Spleen (tissue), 11 donors: ENCODE measurements at regions not wholly inside any gene's neighbourhood (a gene's known extent, or its start where the extent isn't known, plus 50 kb on each side); places are given as distances from the start of the nearest gene placed in this dataset.

ENCODE experiments used
- DNase-seq: peaks from one replicate; pipeline ENCODE4 v3.0.0-alpha.2; 2020
- H3K27ac ChIP-seq, 8 donors: fragments of 200-600 bp; sonication (generic) in 7 of 8; 1 replicate in 4 of 8; 2 replicates in 4 of 8; pipeline versions ENCODE4 v1.5.0 to v1.8.0; 2016 to 2021; ENCODE audit warnings: inconsistent platforms in 4 of 8, mild to moderate bottlenecking in 4 of 8, moderate library complexity in 1 of 8
- H3K27me3 ChIP-seq, 7 donors: fragments of 200-600 bp; sonication (generic) in 6 of 7; replicated peaks in 1 of 7; 1 replicate in 4 of 7; 2 replicates in 3 of 7; pipeline versions ENCODE4 v1.5.0 to v1.8.0; 2016 to 2021; ENCODE audit warnings: inconsistent platforms in 3 of 7, mild to moderate bottlenecking in 1 of 7
- H3K36me3 ChIP-seq, 6 donors: fragments of 200-600 bp; sonication (generic) in 5 of 6; 1 replicate in 4 of 6; 2 replicates in 2 of 6; pipeline versions ENCODE4 v1.5.0 to v1.8.0; 2016 to 2021; ENCODE audit warnings: inconsistent platforms in 2 of 6
- H3K4me1 ChIP-seq, 6 donors: fragments of 200-600 bp; sonication (generic) in 5 of 6; 1 replicate in 3 of 6; 2 replicates in 3 of 6; pipeline versions ENCODE4 v1.5.0 to v1.8.0; 2016 to 2021; ENCODE audit warnings: inconsistent platforms in 3 of 6
- H3K4me3 ChIP-seq, 8 donors: fragments of 200-600 bp; sonication (generic) in 7 of 8; 1 replicate in 4 of 8; 2 replicates in 4 of 8; pipeline versions ENCODE4 v1.5.0 to v1.8.0; 2016 to 2021; ENCODE audit warnings: inconsistent platforms in 4 of 8, mild to moderate bottlenecking in 4 of 8, moderate library complexity in 2 of 8
- H3K9me3 ChIP-seq, 8 donors: fragments of 200-600 bp; sonication (generic) in 7 of 8; 1 replicate in 4 of 8; 2 replicates in 4 of 8; pipeline versions ENCODE4 v1.5.0 to v1.8.0; 2016 to 2021; ENCODE audit warnings: inconsistent platforms in 4 of 8
- POLR2A ChIP-seq, 3 donors: fragments of 450-650 bp; IDR thresholded peaks; one replicate each; pipeline ENCODE4 v1.5.1; 2017; ENCODE audit warnings: antibody characterized with exemption in 3 of 3, mild to moderate bottlenecking in 1 of 3
- POLR2AphosphoS5 ChIP-seq, 3 donors: sonication (generic); formaldehyde crosslinking; IDR thresholded peaks; one replicate each; pipeline ENCODE4 v1.5.1; 2017; ENCODE audit warnings: antibody characterized with exemption in 3 of 3
- WGBS, 5 donors: extraction: QIAGEN DNeasy Blood & Tissue Kit in 3 of 5; methylation state at CpG; one replicate each; pipeline versions ENCODE4 v1.1.5 to v1.1.7; 2013 to 2018; 5-methylcytosine and 5-hydroxymethylcytosine counted together
- intact Hi-C: fragments of 100-400 bp; cut with DNase I; formaldehyde crosslinking; loops from one replicate; pipeline ENCODE4 v1.15.0; 2023; ENCODE audit warnings: low total_unique reads
- TF ChIP-seq, protein P1 (sequence below), 11 experiments: fragments of 200-600 bp in 7 of 11; fragments of 450-650 bp in 4 of 11; sonication (generic) in 4 of 11; IDR thresholded peaks in 8 of 11; conservative IDR thresholded peaks in 3 of 11; 1 replicate in 7 of 11; 2 replicates in 4 of 11; pipeline versions ENCODE4 v1.4.0 to v1.8.0; 2016 to 2021; ENCODE audit warnings: antibody characterized with exemption in 11 of 11, inconsistent platforms in 4 of 11, mild to moderate bottlenecking in 1 of 11
- donor health status: healthy with polysubstance abuse.
- donor health status: DM: no; HTN: no; CAD: no; lungs with moderate emphysema.
- donor health status: DM: no; HTN: no; CAD: no.
- donor health status: Bipolar disorder and iron deficiency.
- donor health status: healthy.
- donor health status: DM: no; HTN: no; CAD: no.
- donor health status: DM: yes; HTN: yes; CAD: no.

DNA sequence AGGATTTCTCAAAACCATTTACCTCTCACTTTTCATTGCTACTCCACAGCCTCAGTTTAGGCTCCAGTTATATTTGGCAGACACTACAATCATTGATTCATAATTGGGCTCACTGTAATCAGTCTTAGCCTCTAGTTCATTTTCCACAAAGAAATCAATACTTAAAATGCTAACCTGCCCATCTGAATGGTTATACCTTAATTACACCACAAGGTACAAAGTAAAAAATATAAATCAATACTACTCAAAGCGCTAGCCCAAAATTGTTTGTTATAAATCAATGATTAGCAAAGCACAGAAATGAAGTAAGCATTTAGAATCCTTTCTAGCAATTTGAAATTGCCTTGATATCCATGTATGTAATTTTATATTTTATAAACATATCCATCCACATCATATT is 222.6 kb upstream of the NDST3 start:
- Histone ChIP-seq H3K27ac (no peak overlapping the region), H3K27me3 (no peaks in the 10 kb centered on the region), H3K4me3 (no peak overlapping the region), H3K36me3 (no peaks in the 10 kb centered on the region), H3K4me1 (no peaks in the 10 kb centered on the region), H3K9me3 (no peaks in the 10 kb centered on the region)
- intact Hi-C loops = no loop called here
- 88 to 100% (median 96%) methylated on average over 1 of the region's 1 CpG for WGBS, 5 donors
- TF ChIP-seq POLR2AphosphoS5 (IDR thresholded peaks at IDR 0.05) = no peak
- TF ChIP-seq, protein P1, sequence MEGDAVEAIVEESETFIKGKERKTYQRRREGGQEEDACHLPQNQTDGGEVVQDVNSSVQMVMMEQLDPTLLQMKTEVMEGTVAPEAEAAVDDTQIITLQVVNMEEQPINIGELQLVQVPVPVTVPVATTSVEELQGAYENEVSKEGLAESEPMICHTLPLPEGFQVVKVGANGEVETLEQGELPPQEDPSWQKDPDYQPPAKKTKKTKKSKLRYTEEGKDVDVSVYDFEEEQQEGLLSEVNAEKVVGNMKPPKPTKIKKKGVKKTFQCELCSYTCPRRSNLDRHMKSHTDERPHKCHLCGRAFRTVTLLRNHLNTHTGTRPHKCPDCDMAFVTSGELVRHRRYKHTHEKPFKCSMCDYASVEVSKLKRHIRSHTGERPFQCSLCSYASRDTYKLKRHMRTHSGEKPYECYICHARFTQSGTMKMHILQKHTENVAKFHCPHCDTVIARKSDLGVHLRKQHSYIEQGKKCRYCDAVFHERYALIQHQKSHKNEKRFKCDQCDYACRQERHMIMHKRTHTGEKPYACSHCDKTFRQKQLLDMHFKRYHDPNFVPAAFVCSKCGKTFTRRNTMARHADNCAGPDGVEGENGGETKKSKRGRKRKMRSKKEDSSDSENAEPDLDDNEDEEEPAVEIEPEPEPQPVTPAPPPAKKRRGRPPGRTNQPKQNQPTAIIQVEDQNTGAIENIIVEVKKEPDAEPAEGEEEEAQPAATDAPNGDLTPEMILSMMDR (IDR thresholded peaks at IDR 0.05 in 8 of 11, conservative IDR thresholded peaks at IDR 0.05 in 3 of 11) = no peak
- DNase-seq = no peak

DNA sequence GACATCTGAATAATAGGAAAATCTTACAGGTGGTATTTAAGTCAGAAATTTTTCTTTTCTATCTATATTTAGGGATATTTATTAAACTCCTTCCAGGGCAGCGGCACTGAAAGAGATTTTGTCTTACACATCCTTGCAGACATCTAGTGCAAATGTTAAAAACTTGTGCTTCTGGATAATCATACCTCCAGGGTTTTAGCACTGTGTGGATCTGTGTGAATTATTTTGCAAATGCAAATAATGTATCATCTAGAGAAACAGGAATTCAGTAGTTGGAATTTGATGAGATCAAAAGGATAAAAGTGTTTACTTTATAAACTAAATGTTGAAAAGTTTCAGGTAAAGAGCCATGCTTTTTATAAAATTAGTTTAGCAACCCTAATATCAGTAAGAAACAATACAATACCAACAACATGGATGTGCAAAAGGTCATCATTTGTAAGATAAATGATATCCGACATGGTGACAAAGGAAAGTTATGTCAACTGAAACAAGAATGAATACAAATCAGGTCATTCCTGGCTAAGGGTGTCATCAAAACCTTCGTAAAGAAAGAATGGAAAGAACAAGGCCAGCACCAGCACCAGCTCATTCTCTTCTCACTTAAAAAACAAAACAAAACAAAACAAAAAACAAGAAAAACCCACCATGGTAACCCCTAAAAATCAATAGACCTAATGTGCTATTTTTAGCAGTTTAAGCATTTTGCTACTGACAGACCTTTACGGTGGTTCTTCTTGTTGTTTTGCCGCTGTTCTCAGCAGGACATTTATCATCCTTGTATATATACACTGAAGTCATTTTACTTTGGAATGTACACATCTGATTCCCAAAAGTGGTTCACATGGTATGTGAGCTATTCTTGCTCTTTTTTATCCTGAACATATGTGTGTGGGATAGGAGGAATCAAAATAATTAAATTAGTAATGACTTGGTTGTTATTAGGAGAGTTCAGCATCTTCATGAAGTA is 219.7 kb upstream of the NDST3 start:
- Histone ChIP-seq H3K9me3 (no peaks in the 10 kb centered on the region), H3K27me3 (no peaks in the 10 kb centered on the region), H3K4me1 (no peaks in the 10 kb centered on the region), H3K36me3 (no peaks in the 10 kb centered on the region), H3K27ac (no peak overlapping the region), H3K4me3 (no peak overlapping the region)
- TF ChIP-seq POLR2AphosphoS5 (IDR thresholded peaks at IDR 0.05) (no peak), POLR2A (IDR thresholded peaks at IDR 0.05) (no peak)
- TF ChIP-seq, protein P1 (IDR thresholded peaks at IDR 0.05 in 8 of 11, conservative IDR thresholded peaks at IDR 0.05 in 3 of 11) = no peak
- WGBS, 5 donors = 72 to 83% (median 79%) methylated on average over 5 of the region's 5 CpGs
- intact Hi-C loops = no loop called here
- DNase-seq = no peak

DNA sequence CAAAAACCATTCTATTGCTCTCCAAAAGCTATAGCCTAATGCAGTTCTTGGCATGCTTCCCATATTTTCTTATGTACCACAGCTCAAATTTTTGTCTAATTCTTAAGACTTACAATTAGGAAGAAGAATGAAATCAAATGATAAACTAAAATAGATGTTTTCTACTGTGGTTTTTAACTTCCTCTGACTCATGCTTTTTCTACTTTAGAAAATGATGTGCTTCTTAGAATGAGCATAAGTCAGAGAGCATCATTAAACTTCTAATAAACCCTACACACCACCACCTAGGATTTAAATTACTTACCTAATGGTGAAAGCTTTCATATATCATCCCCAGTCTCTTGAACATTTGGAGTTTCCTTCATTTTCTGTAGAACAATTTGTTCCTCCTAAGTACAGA is 217.0 kb upstream of the NDST3 start:
- intact Hi-C loops = no loop called here
- no peaks in the 10 kb centered on the region for H3K36me3 ChIP-seq
- no peaks in the 10 kb centered on the region for H3K4me1 ChIP-seq
- no peaks in the 10 kb centered on the region for H3K9me3 ChIP-seq
- TF ChIP-seq, protein P1 (IDR thresholded peaks at IDR 0.05 in 8 of 11, conservative IDR thresholded peaks at IDR 0.05 in 3 of 11) = no peak
- no peak for TF ChIP-seq POLR2AphosphoS5 (IDR thresholded peaks at IDR 0.05)
- TF ChIP-seq POLR2A (IDR thresholded peaks at IDR 0.05) = no peak
- H3K4me3 ChIP-seq = no peak overlapping the region
- DNase-seq = no peak
- no peak overlapping the region for H3K27ac ChIP-seq
- H3K27me3 ChIP-seq = no peaks in the 10 kb centered on the region

DNA sequence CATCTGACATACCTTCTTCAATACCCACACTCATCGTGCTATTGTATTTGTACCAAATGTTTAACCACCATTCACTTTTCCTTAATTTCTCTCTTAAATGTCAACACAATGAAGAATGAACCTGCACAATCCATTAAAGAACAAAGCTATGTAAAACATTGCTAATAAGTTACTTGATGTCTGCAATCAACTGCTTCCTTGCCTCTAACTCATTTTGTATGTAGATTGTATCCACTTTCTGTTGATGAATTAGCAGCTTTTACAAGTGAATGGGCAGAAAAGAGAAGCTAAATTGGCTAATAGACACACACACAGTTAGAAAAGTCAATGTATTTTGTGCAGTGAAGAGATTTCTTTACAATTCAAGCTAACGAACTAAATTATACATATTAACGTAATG is 212.5 kb upstream of the NDST3 start:
- TF ChIP-seq, protein P1 (IDR thresholded peaks at IDR 0.05 in 8 of 11, conservative IDR thresholded peaks at IDR 0.05 in 3 of 11) = no peak
- TF ChIP-seq POLR2A (IDR thresholded peaks at IDR 0.05) = no peak
- no peak for TF ChIP-seq POLR2AphosphoS5 (IDR thresholded peaks at IDR 0.05)
- no peaks in the 10 kb centered on the region for H3K9me3 ChIP-seq
- WGBS, 5 donors = 84 to 87% (median 85%) methylated on average over 3 of the region's 3 CpGs
- intact Hi-C loops = no loop called here
- DNase-seq = no peak
- H3K36me3 ChIP-seq = no peaks in the 10 kb centered on the region
- no peak overlapping the region for H3K27ac ChIP-seq
- H3K4me3 ChIP-seq = no peak overlapping the region
- H3K4me1 ChIP-seq = no peaks in the 10 kb centered on the region
- H3K27me3 ChIP-seq = no peaks in the 10 kb centered on the region
